HepG2 (cell line): ENCODE measurements at regions not wholly inside any gene's neighbourhood (a gene's known extent, or its start where the extent isn't known, plus 50 kb on each side); places are given as distances from the start of the nearest gene placed in this dataset.

ENCODE experiments used
- ATAC-seq: fragments of 200-7000 bp; cut with Tn5 transposase; 3 replicates; pipeline ENCODE4 v1.9.1; 2020; ENCODE audit warnings: mild to moderate bottlenecking, moderate library complexity
- BruUV-seq: library from RNA; stranded (reverse); fragments of 400-500 nt; replicated peaks from 2 replicates; lab custom pipeline; 2021; lab: Mats Ljungman, UMichigan
- CTCF ChIA-PET: fragments of 300-600 bp; formaldehyde crosslinking; extraction: SDS; loops from one replicate; lab custom pipeline; 2021; ENCODE audit warnings: low total read pairs, inconsistent platforms, low intra/inter-chr PET ratio; lab: Yijun Ruan, JAX
- POLR2A ChIA-PET: fragments of 350-600 bp; sonication (Branson Sonifier 250); formaldehyde crosslinking; loops from one replicate; lab custom pipeline; 2020; ENCODE audit warnings: antibody characterized with exemption, inconsistent platforms; lab: Yijun Ruan, JAX
- DNase-seq: peaks from one replicate; pipeline ENCODE4 v3.0.0-alpha.2; 2015; ENCODE audit warnings: low spot score
- FAIRE-seq: peaks from 3 replicates; lab custom pipeline; 2011; peaks lifted over from hg19 to GRCh38; lab: Jason Lieb, UNC
- H2AFZ ChIP-seq: one replicate; pipeline ENCODE4 v1.6.1; 2011; ENCODE audit warnings: low read length, inconsistent platforms
- H3K27ac ChIP-seq: fragments of 300-600 bp; 3 replicates; pipeline ENCODE4 v1.8.0; 2011; ENCODE audit warnings: mixed run types, mild to moderate bottlenecking, mixed read lengths, low read length, inconsistent platforms; ENCODE audit not compliant: insufficient read depth; ENCODE audit errors: extremely low read length
- H3K27me3 ChIP-seq, 2 experiments: fragments of 200-600 bp in 1 of 2; 2 replicates in 1 of 2; 3 replicates in 1 of 2; pipeline versions ENCODE4 v1.6.0 to v1.8.0; 2011; ENCODE audit warnings: low read length in 2 of 2, mild to moderate bottlenecking in 2 of 2, moderate library complexity in 2 of 2, inconsistent platforms in 1 of 2; ENCODE audit not compliant: insufficient read depth in 2 of 2, control insufficient read depth in 1 of 2
- H3K36me3 ChIP-seq, 2 experiments: fragments of 200-600 bp in 1 of 2; replicated peaks in 1 of 2; 2 replicates in 1 of 2; 3 replicates in 1 of 2; pipeline versions ENCODE4 v1.5.1 to v1.8.0; 2011; ENCODE audit warnings: low read length in 2 of 2, inconsistent platforms in 1 of 2; ENCODE audit not compliant: insufficient read depth in 2 of 2, control insufficient read depth in 1 of 2
- H3K4me1 ChIP-seq: 2 replicates; pipeline ENCODE4 v1.5.1; 2012; ENCODE audit warnings: low read length, inconsistent platforms; ENCODE audit not compliant: insufficient read depth
- H3K4me2 ChIP-seq: 2 replicates; pipeline ENCODE4 v1.6.0; 2011; ENCODE audit warnings: low read depth, low read length, inconsistent platforms
- H3K4me3 ChIP-seq, 3 experiments: fragments of 200-600 bp in 1 of 3; sonication (generic), shearing (Covaris generic) in 1 of 3; replicated peaks in 1 of 3; 2 replicates each; pipeline ENCODE4 v1.5.1; 2011 to 2016; ENCODE audit warnings: low read length in 3 of 3, inconsistent platforms in 2 of 3, low read depth in 2 of 3, mild to moderate bottlenecking in 2 of 3, control low read depth in 1 of 3, mixed read lengths in 1 of 3; ENCODE audit not compliant: insufficient read depth in 1 of 3
- H3K79me2 ChIP-seq: one replicate; pipeline ENCODE4 v1.6.1; 2011; ENCODE audit warnings: low read length, inconsistent platforms; ENCODE audit not compliant: insufficient read depth
- H3K9ac ChIP-seq: 2 replicates; pipeline ENCODE4 v1.6.0; 2011; ENCODE audit warnings: mild to moderate bottlenecking, low read depth, low read length, inconsistent platforms; ENCODE audit not compliant: insufficient read depth
- H3K9me3 ChIP-seq: 2 replicates; pipeline ENCODE4 v1.5.1; 2012; ENCODE audit warnings: mild to moderate bottlenecking, low read length
- H4K20me1 ChIP-seq: 2 replicates; pipeline ENCODE4 v1.6.0; 2011; ENCODE audit warnings: inconsistent platforms, mild to moderate bottlenecking, low read length, moderate library complexity; ENCODE audit not compliant: insufficient read depth
- ATF7 ChIP-seq, 2 experiments: fragments of 450-650 bp in 1 of 2; sonication (generic) in 1 of 2; formaldehyde crosslinking in 1 of 2; IDR thresholded peaks; 2 replicates each; pipeline versions ENCODE4 v1.4.0 to v1.6.1; 2016 to 2020; ENCODE audit warnings: antibody characterized with exemption in 1 of 2, mild to moderate bottlenecking in 1 of 2, missing genetic modification reagents in 1 of 2
- DNMT1 ChIP-seq: sonication (generic); formaldehyde crosslinking; IDR thresholded peaks from 2 replicates; pipeline ENCODE4 v1.5.1; 2020; ENCODE audit warnings: mild to moderate bottlenecking, missing genetic modification reagents
- EHMT2 ChIP-seq: fragments of 200-600 bp; sonication (generic); IDR thresholded peaks from 2 replicates; pipeline ENCODE4 v1.7.0; 2017; ENCODE audit warnings: antibody characterized with exemption, low read depth, low read length, borderline replicate concordance
- KLF15 ChIP-seq: sonication (generic); formaldehyde crosslinking; IDR thresholded peaks from 2 replicates; pipeline ENCODE4 v1.8.1; 2023; ENCODE audit warnings: borderline replicate concordance, mild to moderate bottlenecking, inconsistent platforms, missing genetic modification reagents, mixed read lengths
- MATR3 ChIP-seq: sonication (generic); formaldehyde crosslinking; IDR thresholded peaks from 2 replicates; pipeline ENCODE4 v1.4.0; 2020; ENCODE audit warnings: missing genetic modification reagents
- MXD1 ChIP-seq: sonication (generic); formaldehyde crosslinking; IDR thresholded peaks from 2 replicates; pipeline ENCODE4 v1.4.0; 2020; ENCODE audit warnings: mild to moderate bottlenecking, missing genetic modification reagents
- PLRG1 ChIP-seq: fragments of 450-650 bp; conservative IDR thresholded peaks from 2 replicates; pipeline ENCODE4 v1.6.1; 2016
- RFXANK ChIP-seq: IDR thresholded peaks from 2 replicates; pipeline ENCODE4 v1.6.1; 2016
- RXRB ChIP-seq: IDR thresholded peaks from 2 replicates; pipeline ENCODE4 v1.6.1; 2016; ENCODE audit warnings: borderline replicate concordance, missing genetic modification reagents, missing compliant biosample characterization
- SPEN ChIP-seq: sonication (generic); formaldehyde crosslinking; IDR thresholded peaks from 2 replicates; pipeline ENCODE4 v1.5.1; 2020; ENCODE audit warnings: low read depth, mild to moderate bottlenecking, missing genetic modification reagents
- ZBTB21 ChIP-seq: sonication (generic); formaldehyde crosslinking; IDR thresholded peaks from 2 replicates; pipeline ENCODE4 v1.4.0; 2020; ENCODE audit warnings: missing genetic modification reagents
- ZBTB3 ChIP-seq: sonication (generic); formaldehyde crosslinking; IDR thresholded peaks from 2 replicates; pipeline ENCODE4 v1.4.0; 2020; ENCODE audit warnings: low read depth, mild to moderate bottlenecking, moderate library complexity, missing genetic modification reagents, borderline replicate concordance
- ZNF292 ChIP-seq: sonication (generic); formaldehyde crosslinking; IDR thresholded peaks from 2 replicates; pipeline ENCODE4 v1.8.1; 2022; ENCODE audit warnings: mild to moderate bottlenecking, low read depth, missing genetic modification reagents, borderline replicate concordance
- ZNF644 ChIP-seq: IDR thresholded peaks from 2 replicates; pipeline ENCODE4 v1.6.1; 2016; ENCODE audit warnings: low read depth
- ZNF713 ChIP-seq: sonication (generic); formaldehyde crosslinking; IDR thresholded peaks from 2 replicates; pipeline ENCODE4 v1.4.0; 2020; ENCODE audit warnings: mild to moderate bottlenecking, missing genetic modification reagents
- ZNF839 ChIP-seq: sonication (generic); formaldehyde crosslinking; IDR thresholded peaks from 2 replicates; pipeline ENCODE4 v1.4.0; 2020; ENCODE audit warnings: missing genetic modification reagents, mild to moderate bottlenecking, borderline replicate concordance
- WGBS: methylation state at CpG from one replicate; pipeline ENCODE4 v1.1.6; 2017; ENCODE audit warnings: low lambda C conversion rate; 5-methylcytosine and 5-hydroxymethylcytosine counted together
- in situ Hi-C: cut with HindIII; loops from 2 replicates; pipeline ENCODE4 v1.10.0; 2017; ENCODE audit warnings: low pct_unique_long_range_greater_than_20kb; ENCODE audit not compliant: extremely low pct_ligation_motif_present
- intact Hi-C: fragments of 100-400 bp; cut with micrococcal nuclease; formaldehyde crosslinking; loops from one replicate; pipeline ENCODE4 v1.10.0; 2022; ENCODE audit not compliant: unreplicated experiment

GRCh38 chr2:60292242-60292641 lies 261.2 kb downstream of the BCL11A start:
- Histone ChIP-seq H3K36me3 (no peaks in the 10 kb centered on the region), H3K4me2 (no peak overlapping the region), H3K79me2 (no peaks in the 10 kb centered on the region), H3K27ac (no peak overlapping the region)
- POLR2A ChIA-PET: no interaction called here
- intact Hi-C loops: no loop called here
- no peak for FAIRE-seq
- no TSS peak for BruUV-seq
- TF ChIP-seq ZBTB3: no peak
- no peak for TF ChIP-seq MXD1 (CRISPR knock-in tag)
- TF ChIP-seq ZNF644: no peak
- TF ChIP-seq ATF7 (IDR thresholded peaks at IDR 0.05): no peak
- no peak for TF ChIP-seq ATF7 (CRISPR knock-in tag; IDR thresholded peaks at IDR 0.05)
- TF ChIP-seq ZNF292 (CRISPR knock-in tag): no peak
- no peak for TF ChIP-seq PLRG1
- TF ChIP-seq MATR3 (CRISPR knock-in tag): no peak
- no peak for TF ChIP-seq ZNF713 (CRISPR knock-in tag)
- TF ChIP-seq KLF15 (CRISPR knock-in tag): no peak
- no peak for TF ChIP-seq ZBTB21 (CRISPR knock-in tag)
- TF ChIP-seq RXRB (CRISPR knock-in tag): no peak
- TF ChIP-seq DNMT1 (CRISPR knock-in tag): no peak
- no peak for TF ChIP-seq SPEN
- TF ChIP-seq EHMT2: no peak
- TF ChIP-seq ZNF839 (CRISPR knock-in tag): no peak
- no peak for TF ChIP-seq RFXANK (CRISPR knock-in tag)
- TF ChIP-seq, all 625 proteins: peak for 0
- CTCF ChIA-PET: no interaction called here
- ATAC-seq: no peak
- H4K20me1 ChIP-seq: no peaks in the 10 kb centered on the region
- WGBS: 3% methylated on average over 3 of the region's 3 CpGs
- H3K9ac ChIP-seq: no peak overlapping the region
- H3K4me3 ChIP-seq: no peak overlapping the region
- H3K27me3 ChIP-seq: no peaks in the 10 kb centered on the region
- no peaks in the 10 kb centered on the region for H3K9me3 ChIP-seq
- H2AFZ ChIP-seq: no peak overlapping the region
- in situ Hi-C loops: no loop called here
- H3K4me1 ChIP-seq: peaks cover 9% of the 10 kb centered on the region
- no peak for DNase-seq
